Kidney tubule cell (primary cell): ENCODE measurements at regions not wholly inside any gene's neighbourhood (a gene's known extent, or its start where the extent isn't known, plus 50 kb on each side); places are given as distances from the start of the nearest gene placed in this dataset.

Experiments
- DNase-seq: peaks from one replicate; pipeline ENCODE4 v3.0.0-alpha.2; 2018; ENCODE audit warnings: low spot score

- no peak for DNase-seq
Observed at GRCh38 chr20:52818491-52818890, 153.7 kb upstream of the TSHZ2 start.

GRCh38 chr20:52817981-52818380 lies 154.2 kb upstream of the TSHZ2 start:
- DNase-seq = no peak

GRCh38 chr20:52817511-52817910 lies 154.6 kb upstream of the TSHZ2 start:
- DNase-seq = no peak

- DNase-seq = no peak
Observed at GRCh38 chr20:52814371-52814770, 157.8 kb upstream of the TSHZ2 start.

GRCh38 chr20:52812231-52812847 lies 159.8 kb upstream of the TSHZ2 start:
- no peak for DNase-seq

- DNase-seq = no peak
Observed at GRCh38 chr20:52809003-52809402, 163.2 kb upstream of the TSHZ2 start.

- no peak for DNase-seq
Observed at GRCh38 chr20:52806918-52807317, 165.2 kb upstream of the TSHZ2 start.

GRCh38 chr20:52805843-52806242 lies 166.3 kb upstream of the TSHZ2 start:
- DNase-seq = no peak

GRCh38 chr20:52805296-52805571 lies 166.9 kb upstream of the TSHZ2 start:
- DNase-seq = no peak

- no peak for DNase-seq
Observed at GRCh38 chr20:52804497-52805295, 167.5 kb upstream of the TSHZ2 start.

GRCh38 chr20:52801628-52802006 lies 170.5 kb upstream of the TSHZ2 start:
- no peak for DNase-seq

GRCh38 chr20:52800734-52801627 lies 171.2 kb upstream of the TSHZ2 start:
- DNase-seq = no peak

GRCh38 chr20:52799130-52799529 lies 173.0 kb upstream of the TSHZ2 start:
- no peak for DNase-seq

- DNase-seq = no peak
Observed at GRCh38 chr20:52798124-52798523, 174.0 kb upstream of the TSHZ2 start.

GRCh38 chr20:52794853-52795252 lies 177.3 kb upstream of the TSHZ2 start:
- DNase-seq = no peak

GRCh38 chr20:52793339-52793963 lies 178.7 kb upstream of the TSHZ2 start:
- no peak for DNase-seq

GRCh38 chr20:52791091-52791490 lies 181.1 kb upstream of the TSHZ2 start:
- no peak for DNase-seq

- no peak for DNase-seq
Observed at GRCh38 chr20:52789716-52790115, 182.4 kb upstream of the TSHZ2 start.

- DNase-seq = no peak
Observed at GRCh38 chr20:52787962-52788361, 184.2 kb upstream of the TSHZ2 start.

GRCh38 chr20:52787216-52787615 lies 184.9 kb upstream of the TSHZ2 start:
- peak; percentile 5 for DNase-seq

- no peak for DNase-seq
Observed at GRCh38 chr20:52785679-52786078, 186.5 kb upstream of the TSHZ2 start.

- peak; percentile 9 for DNase-seq
Observed at GRCh38 chr20:52783769-52784168, 188.4 kb upstream of the TSHZ2 start.

- DNase-seq = no peak
Observed at GRCh38 chr20:52780462-52780861, 191.7 kb upstream of the TSHZ2 start.
